ENCODE measurements at regions not wholly inside any gene's neighbourhood (a gene's known extent, or its start where the extent isn't known, plus 50 kb on each side); places are given as distances from the start of the nearest gene placed in this dataset.

GRCh38 chr2:200732866-200733265 is 78.8 kb upstream of the BZW1 start (continued):
- TF ChIP-seq JUND (IDR thresholded peaks at IDR 0.05) (no peak), YY1 (IDR thresholded peaks at IDR 0.05) (no peak), EGR1 (IDR thresholded peaks at IDR 0.05; ENCODE audit: low read depth in 2 of 2) (no peak), ATF3 (IDR thresholded peaks at IDR 0.05) (no peak)

- 67% methylated on average over 3 of the region's 3 CpGs for WGBS
- Histone ChIP-seq H3K4me3 (ENCODE audit: low read depth in 1 of 3, low read length in 3 of 3) (no peak overlapping the region), H3K9ac (ENCODE audit: low read depth in 1 of 2, low read length in 2 of 2) (no peak overlapping the region), H3K27me3 (ENCODE audit: control insufficient read depth in 4 of 4, insufficient read depth in 4 of 4, low read length in 3 of 4) (no peaks in the 10 kb centered on the region), H3K27ac (ENCODE audit: low read depth in 1 of 2, low read length in 2 of 2) (no peak overlapping the region), H3K36me3 (ENCODE audit: control insufficient read depth in 4 of 4, insufficient read depth in 3 of 4, low read depth in 1 of 4, low read length in 3 of 4) (no peaks in the 10 kb centered on the region), H3K4me1 (ENCODE audit: control insufficient read depth in 4 of 4, insufficient read depth in 4 of 4, low read length in 3 of 4) (peaks cover 0 to 7% (median 3%) of the 10 kb centered on the region in 4 donors), H3K9me3 (ENCODE audit: control insufficient read depth in 4 of 4, low read length in 3 of 4) (no peaks in the 10 kb centered on the region)
- no peak for DNase-seq (ENCODE audit: low spot score)
- TF ChIP-seq GABPA (IDR thresholded peaks at IDR 0.05 in 1 of 2, conservative IDR thresholded peaks at IDR 0.05 in 1 of 2) (no peak), ZBTB33 (IDR thresholded peaks at IDR 0.05) (no peak), NR2F2 (IDR thresholded peaks at IDR 0.05) (no peak), HNF4A (conservative IDR thresholded peaks at IDR 0.05) (peak; percentile 25 to 73), CTCF (IDR thresholded peaks at IDR 0.05; ENCODE audit: low read depth, low read length, missing input control) (no peak), YY1 (IDR thresholded peaks at IDR 0.05) (no peak), MAX (IDR thresholded peaks at IDR 0.05) (no peak), EGR1 (IDR thresholded peaks at IDR 0.05; ENCODE audit: low read depth in 2 of 2) (no peak), HNF4G (IDR thresholded peaks at IDR 0.05) (peak; percentile 15), TAF1 (conservative IDR thresholded peaks at IDR 0.05) (no peak), RXRA (IDR thresholded peaks at IDR 0.05) (no peak), RAD21 (IDR thresholded peaks at IDR 0.05) (peak in 1 of 2 donors; percentile 16), FOXA2 (IDR thresholded peaks at IDR 0.05) (no peak), ATF3 (IDR thresholded peaks at IDR 0.05) (no peak), FOXA1 (IDR thresholded peaks at IDR 0.05) (no peak), REST (IDR thresholded peaks at IDR 0.05) (no peak), JUND (IDR thresholded peaks at IDR 0.05) (no peak), SP1 (IDR thresholded peaks at IDR 0.05) (peak; percentile 28)
Observed at GRCh38 chr2:200733713-200734198, 78.0 kb upstream of the BZW1 start.

Measured in liver (tissue), 8 donors.